OCI-LY1 (cell line): ENCODE measurements at regions not wholly inside any gene's neighbourhood (a gene's known extent, or its start where the extent isn't known, plus 50 kb on each side); places are given as distances from the start of the nearest gene placed in this dataset.

Experiments used
- H2AFZ ChIP-seq: fragments of 200-600 bp; sonication (generic), shearing (Covaris generic); 2 replicates; pipeline ENCODE4 v1.6.0; 2014; ENCODE audit warnings: antibody characterized with exemption, mild to moderate bottlenecking, low read length
- H3F3A ChIP-seq: fragments of 200-600 bp; sonication (generic), shearing (Covaris generic); 2 replicates; pipeline ENCODE4 v1.6.0; 2014; ENCODE audit warnings: mild to moderate bottlenecking, antibody characterized with exemption, low read length, moderate library complexity; ENCODE audit not compliant: insufficient read depth
- H3K27ac ChIP-seq: fragments of 200-600 bp; sonication (generic); 2 replicates; pipeline ENCODE4 v1.5.1; 2014; ENCODE audit warnings: low read length, mixed run types, mild to moderate bottlenecking, low read depth; ENCODE audit not compliant: poor library complexity, severe bottlenecking
- H3K27me3 ChIP-seq: fragments of 200-600 bp; sonication (generic); 2 replicates; pipeline ENCODE4 v1.6.0; 2014; ENCODE audit warnings: antibody characterized with exemption, mild to moderate bottlenecking, low read length, moderate library complexity; ENCODE audit not compliant: insufficient read depth
- H3K36me3 ChIP-seq: fragments of 200-600 bp; sonication (generic); 2 replicates; pipeline ENCODE4 v1.6.1; 2014; ENCODE audit warnings: mild to moderate bottlenecking, antibody characterized with exemption, low read length, moderate library complexity, mixed read lengths; ENCODE audit not compliant: insufficient read depth
- H3K4me1 ChIP-seq: fragments of 200-600 bp; sonication (generic); 2 replicates; pipeline ENCODE4 v1.5.1; 2014; ENCODE audit warnings: mild to moderate bottlenecking, low read length, moderate library complexity; ENCODE audit not compliant: insufficient read depth, severe bottlenecking
- H3K4me2 ChIP-seq: fragments of 200-600 bp; sonication (generic), shearing (Covaris generic); 2 replicates; pipeline ENCODE4 v1.6.1; 2014; ENCODE audit warnings: low read length
- H3K4me3 ChIP-seq: fragments of 200-600 bp; sonication (generic); 2 replicates; pipeline ENCODE4 v1.5.1; 2014; ENCODE audit warnings: low read length, low read depth, mild to moderate bottlenecking, mixed read lengths; ENCODE audit not compliant: poor library complexity, severe bottlenecking
- H3K79me2 ChIP-seq: fragments of 200-600 bp; shearing (Covaris generic); 2 replicates; pipeline ENCODE4 v1.6.1; 2016; ENCODE audit warnings: mixed run types, low read length, mixed read lengths; ENCODE audit not compliant: insufficient read depth
- H3K9ac ChIP-seq: fragments of 200-600 bp; sonication (generic), shearing (Covaris generic); 2 replicates; pipeline ENCODE4 v1.6.1; 2014; ENCODE audit warnings: mild to moderate bottlenecking, low read length, mixed read lengths
- H3K9me2 ChIP-seq: fragments of 200-600 bp; sonication (generic), shearing (Covaris generic); 2 replicates; pipeline ENCODE4 v1.6.1; 2014; ENCODE audit warnings: low read depth, mild to moderate bottlenecking, low read length, mixed read lengths
- H3K9me3 ChIP-seq: fragments of 200-600 bp; shearing (Covaris generic); 2 replicates; pipeline ENCODE4 v1.6.1; 2014; ENCODE audit warnings: low read length, mixed read lengths
- H4K20me1 ChIP-seq: fragments of 200-600 bp; sonication (generic), shearing (Covaris generic); 2 replicates; pipeline ENCODE4 v1.6.0; 2016; ENCODE audit warnings: mild to moderate bottlenecking, low read length; ENCODE audit not compliant: insufficient read depth
- EZH2 ChIP-seq: fragments of 200-600 bp; sonication (generic), shearing (Covaris generic); IDR thresholded peaks from 2 replicates; pipeline ENCODE4 v1.8.0; 2017; ENCODE audit warnings: borderline replicate concordance, mixed run types, mild to moderate bottlenecking, antibody characterized with exemption, low read length, moderate library complexity, mixed read lengths
- TF ChIP-seq, protein P1 (sequence below): fragments of 200-600 bp; sonication (generic), shearing (Covaris generic); IDR thresholded peaks from 2 replicates; pipeline ENCODE4 v1.5.1; 2017; ENCODE audit warnings: mild to moderate bottlenecking, antibody characterized with exemption, low read length, moderate library complexity, mixed read lengths

DNA sequence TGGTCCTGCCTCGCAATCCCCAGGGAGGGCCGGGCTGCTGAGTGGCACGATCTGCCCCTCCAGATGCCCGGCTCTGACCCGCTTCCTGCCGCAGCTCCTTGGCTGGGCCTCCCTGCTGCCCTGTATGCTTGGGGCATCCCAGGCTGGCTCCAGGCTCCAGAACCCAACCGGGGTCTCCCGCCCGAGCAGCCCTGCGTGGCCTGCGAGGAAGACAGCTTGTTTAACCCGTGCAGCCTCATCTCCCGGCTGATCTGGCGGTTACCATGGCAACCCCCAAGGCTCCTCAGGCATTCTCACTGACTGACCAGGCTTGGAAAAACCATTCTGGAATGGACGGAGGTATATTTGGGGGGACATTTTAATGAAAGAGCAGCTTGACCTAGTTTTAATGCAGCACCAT is 232.4 kb upstream of the MYO3A start:
- no peaks in the 10 kb centered on the region for H4K20me1 ChIP-seq
- H3K4me3 ChIP-seq: no peak overlapping the region
- no peaks in the 10 kb centered on the region for H3F3A ChIP-seq
- no peaks in the 10 kb centered on the region for H3K9me2 ChIP-seq
- H3K9ac ChIP-seq: no peak overlapping the region
- no peak overlapping the region for H3K4me2 ChIP-seq
- H3K36me3 ChIP-seq: no peaks in the 10 kb centered on the region
- H3K9me3 ChIP-seq: no peaks in the 10 kb centered on the region
- H3K4me1 ChIP-seq: no peaks in the 10 kb centered on the region
- no peaks in the 10 kb centered on the region for H3K79me2 ChIP-seq
- H3K27ac ChIP-seq: no peak overlapping the region
- H3K27me3 ChIP-seq: no peaks in the 10 kb centered on the region
- H2AFZ ChIP-seq: no peak overlapping the region
- TF ChIP-seq EZH2: no peak
- TF ChIP-seq, protein P1, sequence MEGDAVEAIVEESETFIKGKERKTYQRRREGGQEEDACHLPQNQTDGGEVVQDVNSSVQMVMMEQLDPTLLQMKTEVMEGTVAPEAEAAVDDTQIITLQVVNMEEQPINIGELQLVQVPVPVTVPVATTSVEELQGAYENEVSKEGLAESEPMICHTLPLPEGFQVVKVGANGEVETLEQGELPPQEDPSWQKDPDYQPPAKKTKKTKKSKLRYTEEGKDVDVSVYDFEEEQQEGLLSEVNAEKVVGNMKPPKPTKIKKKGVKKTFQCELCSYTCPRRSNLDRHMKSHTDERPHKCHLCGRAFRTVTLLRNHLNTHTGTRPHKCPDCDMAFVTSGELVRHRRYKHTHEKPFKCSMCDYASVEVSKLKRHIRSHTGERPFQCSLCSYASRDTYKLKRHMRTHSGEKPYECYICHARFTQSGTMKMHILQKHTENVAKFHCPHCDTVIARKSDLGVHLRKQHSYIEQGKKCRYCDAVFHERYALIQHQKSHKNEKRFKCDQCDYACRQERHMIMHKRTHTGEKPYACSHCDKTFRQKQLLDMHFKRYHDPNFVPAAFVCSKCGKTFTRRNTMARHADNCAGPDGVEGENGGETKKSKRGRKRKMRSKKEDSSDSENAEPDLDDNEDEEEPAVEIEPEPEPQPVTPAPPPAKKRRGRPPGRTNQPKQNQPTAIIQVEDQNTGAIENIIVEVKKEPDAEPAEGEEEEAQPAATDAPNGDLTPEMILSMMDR: no peak

DNA sequence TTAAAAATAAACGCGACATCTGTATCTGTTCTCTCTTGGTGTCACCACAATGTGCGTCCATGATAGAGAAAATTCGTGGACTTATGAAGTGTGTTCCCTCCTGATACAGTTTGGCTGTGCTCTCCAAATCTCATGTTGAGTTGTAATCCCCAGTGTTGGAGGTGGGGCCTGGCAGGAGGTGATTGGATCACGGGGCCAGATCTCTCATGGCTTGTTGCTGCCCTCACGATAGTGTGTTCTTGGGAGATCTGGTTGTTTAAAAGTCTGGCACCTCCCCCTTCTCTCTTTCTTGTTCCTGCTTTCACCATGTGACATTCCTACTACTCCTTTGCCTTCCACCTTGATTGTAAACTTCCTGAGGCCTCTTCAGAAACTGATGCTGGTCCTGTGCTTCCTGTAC is 229.4 kb upstream of the MYO3A start:
- Histone ChIP-seq H3K4me2 (no peak overlapping the region), H4K20me1 (no peaks in the 10 kb centered on the region)
- TF ChIP-seq, protein P1: no peak
- no peak for TF ChIP-seq EZH2

DNA sequence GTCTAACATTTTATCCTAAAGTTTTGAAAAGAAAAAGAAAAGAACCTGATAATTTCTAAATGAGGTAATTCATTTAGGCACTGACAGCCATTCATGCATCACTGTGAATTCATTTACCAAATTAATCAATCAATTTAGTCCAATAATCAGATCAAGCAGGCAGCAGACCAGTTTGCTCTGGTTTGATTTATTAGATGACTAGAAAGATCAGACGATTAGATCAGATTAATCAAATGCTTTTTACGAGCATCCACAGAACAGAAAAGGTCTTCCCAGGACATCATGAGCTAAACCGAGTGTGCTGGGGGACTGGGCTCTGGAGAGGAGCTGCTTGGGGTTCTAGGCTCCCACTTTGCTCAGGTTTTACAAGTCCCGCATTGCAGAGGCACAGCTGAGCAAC is 226.5 kb upstream of the MYO3A start:
- no peak overlapping the region for H3K4me3 ChIP-seq
- H3K4me1 ChIP-seq: no peaks in the 10 kb centered on the region
- no peaks in the 10 kb centered on the region for H3F3A ChIP-seq
- no peak overlapping the region for H2AFZ ChIP-seq
- H3K27me3 ChIP-seq: 0 out of 2 replicates have a peak, but pooled peaks cover 7% of the 10 kb centered on the region
- H3K27ac ChIP-seq: no peak overlapping the region
- H3K9me3 ChIP-seq: no peaks in the 10 kb centered on the region
- no peaks in the 10 kb centered on the region for H3K36me3 ChIP-seq
- H3K9ac ChIP-seq: no peak overlapping the region
- no peaks in the 10 kb centered on the region for H4K20me1 ChIP-seq
- no peak for TF ChIP-seq EZH2
- TF ChIP-seq, protein P1: no peak
- H3K79me2 ChIP-seq: no peaks in the 10 kb centered on the region
- no peaks in the 10 kb centered on the region for H3K9me2 ChIP-seq
- no peak overlapping the region for H3K4me2 ChIP-seq

More for the DNA sequence above, 229.4 kb upstream of the MYO3A start:
- Histone ChIP-seq H3K79me2 (no peaks in the 10 kb centered on the region), H3K9ac (no peak overlapping the region), H3K4me1 (no peaks in the 10 kb centered on the region), H3K27me3 (no peaks in the 10 kb centered on the region), H3K9me3 (no peaks in the 10 kb centered on the region), H3K27ac (no peak overlapping the region), H3K9me2 (no peaks in the 10 kb centered on the region), H3K36me3 (no peaks in the 10 kb centered on the region), H3F3A (no peaks in the 10 kb centered on the region), H2AFZ (no peak overlapping the region), H3K4me3 (no peak overlapping the region)
